A549 (cell line): ENCODE measurements at regions not wholly inside any gene's neighbourhood (a gene's known extent, or its start where the extent isn't known, plus 50 kb on each side); places are given as distances from the start of the nearest gene placed in this dataset.

ENCODE experiments used
- ATAC-seq, 2 experiments: fragments of 200-7000 bp in 1 of 2; fragments of >200 bp in 1 of 2; cut with Nextera tagmentation in 1 of 2; cut with Tn5 transposase in 1 of 2; 3 replicates each; pipeline versions ENCODE4 v1.8.0 to v1.9.1; 2018 to 2020; ENCODE audit warnings: mild to moderate bottlenecking in 1 of 2, moderate library complexity in 1 of 2
- CTCF ChIA-PET: fragments of 300-600 bp; sonication (Branson Sonifier 250); formaldehyde crosslinking; extraction: SDS; loops from one replicate; lab custom pipeline; 2021; ENCODE audit warnings: antibody characterized with exemption, inconsistent platforms; lab: Yijun Ruan, JAX
- POLR2A ChIA-PET: fragments of 350-600 bp; formaldehyde crosslinking; extraction: SDS; loops from one replicate; lab custom pipeline; 2021; ENCODE audit warnings: antibody characterized with exemption, inconsistent platforms; lab: Yijun Ruan, JAX
- DNase-seq, 2 experiments: peaks; one replicate each; pipeline versions ENCODE4 v3.0.0 to v3.0.0-alpha.2; 2011 to 2016; ENCODE audit warnings: low read depth in 1 of 2, low spot score in 1 of 2
- FAIRE-seq: peaks from 2 replicates; lab custom pipeline; 2011; peaks lifted over from hg19 to GRCh38; lab: Jason Lieb, UNC
- H3K27ac ChIP-seq, 2 experiments: fragments of >200 bp; sonication (Bioruptor Twin); formaldehyde crosslinking; 3 replicates each; pipeline ENCODE4 v1.5.1; 2016 to 2017
- H3K4me1 ChIP-seq: fragments of >200 bp; sonication (Bioruptor Twin); formaldehyde crosslinking; 3 replicates; pipeline ENCODE4 v1.6.1; 2016
- H3K4me2 ChIP-seq: fragments of >200 bp; sonication (Bioruptor Twin); formaldehyde crosslinking; 3 replicates; pipeline ENCODE4 v1.6.1; 2016
- H3K4me3 ChIP-seq: fragments of >200 bp; sonication (Bioruptor Twin); formaldehyde crosslinking; 3 replicates; pipeline ENCODE4 v1.5.1; 2016
- H3K9me3 ChIP-seq: fragments of >200 bp; sonication (Bioruptor Twin); formaldehyde crosslinking; 3 replicates; pipeline ENCODE4 v1.6.1; 2016
- CBX8 ChIP-seq: fragments of 200-600 bp; sonication (generic); IDR thresholded peaks from 2 replicates; pipeline ENCODE4 v1.6.1; 2016
- CHD2 ChIP-seq: fragments of 150-350 bp; IDR thresholded peaks from 2 replicates; pipeline ENCODE4 v1.6.1; 2014; ENCODE audit warnings: low read length; ENCODE audit not compliant: partially characterized antibody
- CHD4 ChIP-seq: fragments of 200-600 bp; sonication (generic); IDR thresholded peaks from 2 replicates; pipeline ENCODE4 v1.6.1; 2016; ENCODE audit warnings: antibody characterized with exemption, mild to moderate bottlenecking, borderline replicate concordance
- EHF ChIP-seq: fragments of 250-450 bp; sonication (Bioruptor Pico); IDR thresholded peaks from 2 replicates; pipeline ENCODE4 v1.5.0; 2020; ENCODE audit warnings: mild to moderate bottlenecking
- ESRRA ChIP-seq: fragments of 150-350 bp; IDR thresholded peaks from 2 replicates; pipeline ENCODE4 v1.6.1; 2014; ENCODE audit warnings: mild to moderate bottlenecking, low read length, borderline replicate concordance
- FOSL2 ChIP-seq, 2 experiments: fragments of 450-650 bp in 1 of 2; fragments of >200 bp in 1 of 2; sonication (Bioruptor Twin) in 1 of 2; formaldehyde crosslinking; IDR thresholded peaks; 2 replicates each; pipeline versions ENCODE4 v1.5.0 to v1.6.1; 2016 to 2020; ENCODE audit warnings: mild to moderate bottlenecking in 1 of 2, moderate library complexity in 1 of 2
- HEYL ChIP-seq: fragments of 250-450 bp; sonication (Bioruptor Pico); IDR thresholded peaks from 2 replicates; pipeline ENCODE4 v1.8.0; 2021; ENCODE audit warnings: mild to moderate bottlenecking, moderate library complexity
- HOXB13 ChIP-seq: fragments of 250-450 bp; sonication (Bioruptor Pico); IDR thresholded peaks from 2 replicates; pipeline ENCODE4 v1.5.0; 2020; ENCODE audit warnings: low read depth, mild to moderate bottlenecking, moderate library complexity
- KDM1A ChIP-seq: fragments of 200-600 bp; sonication (generic); IDR thresholded peaks from 2 replicates; pipeline ENCODE4 v1.6.1; 2016; ENCODE audit warnings: low read depth, mild to moderate bottlenecking
- NR3C1 ChIP-seq: fragments of >200 bp; sonication (Bioruptor Twin); formaldehyde crosslinking; IDR thresholded peaks from 3 replicates; pipeline ENCODE4 v1.6.1; 2017
- POLR2A ChIP-seq: IDR thresholded peaks from 2 replicates; pipeline ENCODE4 v1.6.1; 2012; ENCODE audit warnings: mild to moderate bottlenecking, low read length
- POLR2AphosphoS2 ChIP-seq: conservative IDR thresholded peaks from 2 replicates; pipeline ENCODE4 v1.6.1; 2012; ENCODE audit warnings: low read length, improper control_type of control experiment, inconsistent platforms
- RCOR1 ChIP-seq: fragments of 150-350 bp; IDR thresholded peaks from 2 replicates; pipeline ENCODE4 v1.6.1; 2014; ENCODE audit warnings: antibody characterized with exemption, low read length, low read depth
- SMC3 ChIP-seq: fragments of >200 bp; sonication (Bioruptor Twin); formaldehyde crosslinking; IDR thresholded peaks from 3 replicates; pipeline ENCODE4 v1.6.1; 2018; ENCODE audit warnings: inconsistent platforms
- ZC3H11A ChIP-seq: fragments of 450-650 bp; IDR thresholded peaks from 2 replicates; pipeline ENCODE4 v1.6.1; 2014; ENCODE audit warnings: antibody characterized with exemption, mild to moderate bottlenecking
- ZSCAN20 ChIP-seq: fragments of 250-450 bp; sonication (Bioruptor Pico); IDR thresholded peaks from 2 replicates; pipeline ENCODE4 v1.8.0; 2022; ENCODE audit warnings: mild to moderate bottlenecking, moderate library complexity
- WGBS: methylation state at CpG from one replicate; pipeline ENCODE4 v1.1.6; 2017; ENCODE audit errors: missing lambda C conversion rate; 5-methylcytosine and 5-hydroxymethylcytosine counted together
- small RNA-seq, 6 experiments: library from RNA; depleted of rRNA; stranded (forward); fragments of <200 nt; gene quantifications; one replicate each; pipeline ENCODE3, GENCODE V24; 2012
- TF ChIP-seq, protein P1 (sequence below): IDR thresholded peaks from 2 replicates; pipeline ENCODE4 v1.6.1; 2012
- TF ChIP-seq, protein P2 (sequence below): fragments of >200 bp; sonication (Bioruptor Twin); formaldehyde crosslinking; IDR thresholded peaks from 2 replicates; pipeline ENCODE4 v1.6.1; 2016

DNA sequence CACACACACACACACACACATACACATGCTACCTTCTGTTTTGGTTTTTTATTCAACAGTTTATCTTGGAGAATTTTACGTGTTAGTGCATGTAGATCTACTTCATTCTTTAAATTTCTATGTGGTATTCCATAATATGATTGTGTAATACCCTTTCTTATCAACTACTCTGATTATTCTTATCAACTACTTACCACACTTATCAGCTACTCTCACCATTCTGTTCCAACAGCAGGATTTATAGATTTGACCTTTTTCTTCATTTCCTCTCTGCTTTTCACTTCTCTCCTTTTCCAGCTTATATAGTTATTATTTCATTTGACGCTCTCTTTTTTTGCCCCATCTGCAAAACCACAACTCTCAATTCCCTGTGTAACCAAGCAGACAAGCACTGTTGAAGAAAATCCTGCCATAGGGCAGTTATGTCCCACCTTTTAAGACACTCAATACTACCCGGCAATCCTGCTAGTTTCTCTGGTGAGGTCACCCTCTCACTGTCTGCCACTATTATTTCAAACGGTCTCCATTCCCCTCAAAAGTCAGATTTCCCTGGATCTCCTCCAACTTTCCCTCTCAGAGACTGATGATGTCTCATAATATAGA is 56.9 kb upstream of the SATB1 start:
- Histone ChIP-seq H3K4me3 (no peak overlapping the region), H3K4me2 (no peak overlapping the region), H3K27ac (no peak overlapping the region), H3K4me1 (no peaks in the 10 kb centered on the region), H3K9me3 (no peaks in the 10 kb centered on the region)
- no peak for ATAC-seq
- FAIRE-seq = no peak
- CTCF ChIA-PET = no interaction called here
- no peak for TF ChIP-seq CHD2
- WGBS = 20% methylated on average over 4 of the region's 4 CpGs
- DNase-seq = no peak
- POLR2A ChIA-PET = no interaction called here

DNA sequence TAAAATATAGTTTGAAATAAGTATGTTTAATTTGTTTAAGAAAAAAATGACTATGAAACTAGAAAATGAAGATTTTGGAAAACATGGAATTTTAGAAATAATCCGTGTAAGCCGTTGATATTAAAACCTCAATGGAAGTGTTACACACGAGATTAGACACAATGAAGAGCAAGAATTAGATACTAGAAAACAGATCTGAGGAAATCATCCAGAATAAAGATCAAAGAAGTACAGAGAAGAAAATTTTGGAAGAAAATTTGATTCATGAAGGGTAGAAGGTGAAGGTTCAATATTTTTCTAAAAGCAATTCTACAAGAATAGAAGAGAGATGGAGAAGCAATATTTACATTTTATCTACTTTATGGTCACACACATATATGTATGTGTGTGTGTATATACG is 52.5 kb upstream of the SATB1 start:
- Histone ChIP-seq H3K9me3 (no peaks in the 10 kb centered on the region), H3K4me3 (no peak overlapping the region), H3K4me1 (no peaks in the 10 kb centered on the region)
- FAIRE-seq = no peak
- CTCF ChIA-PET = no interaction called here
- ATAC-seq = no peak
- POLR2A ChIA-PET = no interaction called here
- DNase-seq = no peak
- WGBS = 26% methylated on average over 4 of the region's 4 CpGs
- TF ChIP-seq RCOR1 (no peak), ZC3H11A (no peak), CBX8 (no peak), ZSCAN20 (CRISPR knock-in tag) (no peak), HOXB13 (CRISPR knock-in tag) (no peak), FOSL2 (IDR thresholded peaks at IDR 0.05) (no peak), FOSL2 (CRISPR knock-in tag; IDR thresholded peaks at IDR 0.05) (no peak), CHD4 (no peak), EHF (CRISPR knock-in tag) (no peak), HEYL (CRISPR knock-in tag) (no peak), SMC3 (no peak), POLR2AphosphoS2 (no peak), NR3C1 (no peak), POLR2A (no peak), KDM1A (no peak), ESRRA (no peak)
- TF ChIP-seq, protein P1, sequence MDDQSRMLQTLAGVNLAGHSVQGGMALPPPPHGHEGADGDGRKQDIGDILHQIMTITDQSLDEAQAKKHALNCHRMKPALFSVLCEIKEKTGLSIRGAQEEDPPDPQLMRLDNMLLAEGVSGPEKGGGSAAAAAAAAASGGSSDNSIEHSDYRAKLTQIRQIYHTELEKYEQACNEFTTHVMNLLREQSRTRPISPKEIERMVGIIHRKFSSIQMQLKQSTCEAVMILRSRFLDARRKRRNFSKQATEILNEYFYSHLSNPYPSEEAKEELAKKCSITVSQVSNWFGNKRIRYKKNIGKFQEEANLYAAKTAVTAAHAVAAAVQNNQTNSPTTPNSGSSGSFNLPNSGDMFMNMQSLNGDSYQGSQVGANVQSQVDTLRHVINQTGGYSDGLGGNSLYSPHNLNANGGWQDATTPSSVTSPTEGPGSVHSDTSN = no peak
- TF ChIP-seq, protein P2, sequence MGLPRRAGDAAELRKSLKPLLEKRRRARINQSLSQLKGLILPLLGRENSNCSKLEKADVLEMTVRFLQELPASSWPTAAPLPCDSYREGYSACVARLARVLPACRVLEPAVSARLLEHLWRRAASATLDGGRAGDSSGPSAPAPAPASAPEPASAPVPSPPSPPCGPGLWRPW = no peak
- TF ChIP-seq, all 56 proteins: peak for 0
- H3K27ac ChIP-seq = no peak overlapping the region
- no peak overlapping the region for H3K4me2 ChIP-seq

Small RNAs in the stretch of these regions (small RNA-seq; reads per million reads assigned to genes)
- gene RNU6-138P = 0 reads per million in 6 experiments
